ENCODE measurements at regions not wholly inside any gene's neighbourhood (a gene's known extent, or its start where the extent isn't known, plus 50 kb on each side); places are given as distances from the start of the nearest gene placed in this dataset.

- no peak for TF ChIP-seq YY1 (IDR thresholded peaks at IDR 0.05; ENCODE audit: insufficient read depth, insufficient read length)
- TF ChIP-seq ZNF274 (IDR thresholded peaks at IDR 0.05; ENCODE audit: low read depth, low read length) = no peak
These were observed 405.6 kb downstream of the TMEM121 start for GRCh38 chr14:105931808-105932483.

All from NT2/D1 (cell line).